ENCODE measurements at regions not wholly inside any gene's neighbourhood (a gene's known extent, or its start where the extent isn't known, plus 50 kb on each side); places are given as distances from the start of the nearest gene placed in this dataset.

DNA sequence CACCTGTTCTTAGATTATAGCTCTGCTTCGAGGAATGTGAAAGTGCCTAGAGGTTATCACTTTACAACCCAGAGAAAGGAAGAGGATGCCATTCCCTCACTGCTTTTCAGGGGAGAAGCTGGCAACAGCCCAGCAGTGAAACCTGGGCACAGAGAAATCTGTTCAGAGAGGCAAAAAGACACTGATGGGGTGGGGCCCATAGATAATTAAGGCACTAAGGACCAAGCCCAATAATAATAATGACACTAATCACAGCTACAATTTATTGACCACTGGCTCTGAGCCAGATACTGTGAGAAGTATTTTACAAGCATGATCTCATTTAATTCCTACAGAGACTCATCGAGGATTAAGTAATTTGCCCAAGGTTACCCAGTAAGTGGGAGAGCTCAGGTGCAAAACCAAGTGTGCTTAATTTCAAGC is 168.3 kb downstream of the PIK3R1 start:
- Histone ChIP-seq H3K9me2 (ENCODE audit: insufficient read depth) (peaks cover 15% of the 10 kb centered on the region), H3F3A (replicated peaks; ENCODE audit: low read depth) (no peaks in the 10 kb centered on the region), H2AFZ (no peak overlapping the region), H3K4me2 (no peak overlapping the region), H3K36me3 (ENCODE audit: insufficient read depth) (no peaks in the 10 kb centered on the region), H4K20me1 (replicated peaks; ENCODE audit: insufficient read depth) (no peaks in the 10 kb centered on the region), H3K27ac (ENCODE audit: low read depth) (no peak overlapping the region), H3K4me3 (no peak overlapping the region), H3K79me2 (replicated peaks; ENCODE audit: insufficient read depth) (no peaks in the 10 kb centered on the region), H3K27me3 (ENCODE audit: insufficient read depth) (no peaks in the 10 kb centered on the region), H3K4me1 (ENCODE audit: insufficient read depth) (no peaks in the 10 kb centered on the region)
- H3K27me3 Mint-ChIP-seq (ENCODE audit: insufficient read depth, low read depth, poor library complexity) = peaks cover 2% of the 10 kb centered on the region
- no peaks in the 10 kb centered on the region for H3K9me3 Mint-ChIP-seq
- no peaks in the 10 kb centered on the region for H3K4me1 Mint-ChIP-seq
- DNase-seq (ENCODE audit: low spot score) (no peak), ATAC-seq (no peak)
- H3K36me3 Mint-ChIP-seq (ENCODE audit: low read depth) = no peaks in the 10 kb centered on the region
- no peak overlapping the region for H3K27ac Mint-ChIP-seq
- H3K4me3 Mint-ChIP-seq = no peak overlapping the region
- TF ChIP-seq, protein P1, sequence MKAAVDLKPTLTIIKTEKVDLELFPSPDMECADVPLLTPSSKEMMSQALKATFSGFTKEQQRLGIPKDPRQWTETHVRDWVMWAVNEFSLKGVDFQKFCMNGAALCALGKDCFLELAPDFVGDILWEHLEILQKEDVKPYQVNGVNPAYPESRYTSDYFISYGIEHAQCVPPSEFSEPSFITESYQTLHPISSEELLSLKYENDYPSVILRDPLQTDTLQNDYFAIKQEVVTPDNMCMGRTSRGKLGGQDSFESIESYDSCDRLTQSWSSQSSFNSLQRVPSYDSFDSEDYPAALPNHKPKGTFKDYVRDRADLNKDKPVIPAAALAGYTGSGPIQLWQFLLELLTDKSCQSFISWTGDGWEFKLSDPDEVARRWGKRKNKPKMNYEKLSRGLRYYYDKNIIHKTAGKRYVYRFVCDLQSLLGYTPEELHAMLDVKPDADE (IDR thresholded peaks at IDR 0.05) = no peak
- TF ChIP-seq NANOG (IDR thresholded peaks at IDR 0.05; ENCODE audit: borderline replicate concordance) = no peak
- no peak for TF ChIP-seq POLR2AphosphoS5 (IDR thresholded peaks at IDR 0.05; ENCODE audit: low read depth)
- no peak for TF ChIP-seq JUNB (IDR thresholded peaks at IDR 0.05; ENCODE audit: unreplicated experiment)
- no peak for TF ChIP-seq ZNF114 (CRISPR knock-in tag; IDR thresholded peaks at IDR 0.05)
- TF ChIP-seq EZH2phosphoT487 (IDR thresholded peaks at IDR 0.05; ENCODE audit: unreplicated experiment) = no peak
- TF ChIP-seq, protein P2, sequence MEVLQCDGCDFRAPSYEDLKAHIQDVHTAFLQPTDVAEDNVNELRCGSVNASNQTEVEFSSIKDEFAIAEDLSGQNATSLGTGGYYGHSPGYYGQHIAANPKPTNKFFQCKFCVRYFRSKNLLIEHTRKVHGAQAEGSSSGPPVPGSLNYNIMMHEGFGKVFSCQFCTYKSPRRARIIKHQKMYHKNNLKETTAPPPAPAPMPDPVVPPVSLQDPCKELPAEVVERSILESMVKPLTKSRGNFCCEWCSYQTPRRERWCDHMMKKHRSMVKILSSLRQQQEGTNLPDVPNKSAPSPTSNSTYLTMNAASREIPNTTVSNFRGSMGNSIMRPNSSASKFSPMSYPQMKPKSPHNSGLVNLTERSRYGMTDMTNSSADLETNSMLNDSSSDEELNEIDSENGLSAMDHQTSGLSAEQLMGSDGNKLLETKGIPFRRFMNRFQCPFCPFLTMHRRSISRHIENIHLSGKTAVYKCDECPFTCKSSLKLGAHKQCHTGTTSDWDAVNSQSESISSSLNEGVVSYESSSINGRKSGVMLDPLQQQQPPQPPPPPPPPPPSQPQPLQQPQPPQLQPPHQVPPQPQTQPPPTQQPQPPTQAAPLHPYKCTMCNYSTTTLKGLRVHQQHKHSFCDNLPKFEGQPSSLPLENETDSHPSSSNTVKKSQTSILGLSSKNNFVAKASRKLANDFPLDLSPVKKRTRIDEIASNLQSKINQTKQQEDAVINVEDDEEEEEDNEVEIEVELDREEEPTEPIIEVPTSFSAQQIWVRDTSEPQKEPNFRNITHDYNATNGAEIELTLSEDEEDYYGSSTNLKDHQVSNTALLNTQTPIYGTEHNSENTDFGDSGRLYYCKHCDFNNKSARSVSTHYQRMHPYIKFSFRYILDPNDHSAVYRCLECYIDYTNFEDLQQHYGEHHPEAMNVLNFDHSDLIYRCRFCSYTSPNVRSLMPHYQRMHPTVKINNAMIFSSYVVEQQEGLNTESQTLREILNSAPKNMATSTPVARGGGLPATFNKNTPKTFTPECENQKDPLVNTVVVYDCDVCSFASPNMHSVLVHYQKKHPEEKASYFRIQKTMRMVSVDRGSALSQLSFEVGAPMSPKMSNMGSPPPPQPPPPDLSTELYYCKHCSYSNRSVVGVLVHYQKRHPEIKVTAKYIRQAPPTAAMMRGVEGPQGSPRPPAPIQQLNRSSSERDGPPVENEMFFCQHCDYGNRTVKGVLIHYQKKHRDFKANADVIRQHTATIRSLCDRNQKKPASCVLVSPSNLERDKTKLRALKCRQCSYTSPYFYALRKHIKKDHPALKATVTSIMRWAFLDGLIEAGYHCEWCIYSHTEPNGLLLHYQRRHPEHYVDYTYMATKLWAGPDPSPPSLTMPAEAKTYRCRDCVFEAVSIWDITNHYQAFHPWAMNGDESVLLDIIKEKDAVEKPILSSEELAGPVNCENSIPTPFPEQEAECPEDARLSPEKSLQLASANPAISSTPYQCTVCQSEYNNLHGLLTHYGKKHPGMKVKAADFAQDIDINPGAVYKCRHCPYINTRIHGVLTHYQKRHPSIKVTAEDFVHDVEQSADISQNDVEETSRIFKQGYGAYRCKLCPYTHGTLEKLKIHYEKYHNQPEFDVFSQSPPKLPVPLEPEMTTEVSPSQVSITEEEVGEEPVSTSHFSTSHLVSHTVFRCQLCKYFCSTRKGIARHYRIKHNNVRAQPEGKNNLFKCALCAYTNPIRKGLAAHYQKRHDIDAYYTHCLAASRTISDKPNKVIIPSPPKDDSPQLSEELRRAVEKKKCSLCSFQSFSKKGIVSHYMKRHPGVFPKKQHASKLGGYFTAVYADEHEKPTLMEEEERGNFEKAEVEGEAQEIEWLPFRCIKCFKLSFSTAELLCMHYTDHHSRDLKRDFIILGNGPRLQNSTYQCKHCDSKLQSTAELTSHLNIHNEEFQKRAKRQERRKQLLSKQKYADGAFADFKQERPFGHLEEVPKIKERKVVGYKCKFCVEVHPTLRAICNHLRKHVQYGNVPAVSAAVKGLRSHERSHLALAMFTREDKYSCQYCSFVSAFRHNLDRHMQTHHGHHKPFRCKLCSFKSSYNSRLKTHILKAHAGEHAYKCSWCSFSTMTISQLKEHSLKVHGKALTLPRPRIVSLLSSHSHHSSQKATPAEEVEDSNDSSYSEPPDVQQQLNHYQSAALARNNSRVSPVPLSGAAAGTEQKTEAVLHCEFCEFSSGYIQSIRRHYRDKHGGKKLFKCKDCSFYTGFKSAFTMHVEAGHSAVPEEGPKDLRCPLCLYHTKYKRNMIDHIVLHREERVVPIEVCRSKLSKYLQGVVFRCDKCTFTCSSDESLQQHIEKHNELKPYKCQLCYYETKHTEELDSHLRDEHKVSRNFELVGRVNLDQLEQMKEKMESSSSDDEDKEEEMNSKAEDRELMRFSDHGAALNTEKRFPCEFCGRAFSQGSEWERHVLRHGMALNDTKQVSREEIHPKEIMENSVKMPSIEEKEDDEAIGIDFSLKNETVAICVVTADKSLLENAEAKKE (CRISPR knock-in tag; IDR thresholded peaks at IDR 0.05) = no peak
- no peak for TF ChIP-seq EZH2 (IDR thresholded peaks at IDR 0.05; ENCODE audit: low read depth, unreplicated experiment)
- TF ChIP-seq, protein P3, sequence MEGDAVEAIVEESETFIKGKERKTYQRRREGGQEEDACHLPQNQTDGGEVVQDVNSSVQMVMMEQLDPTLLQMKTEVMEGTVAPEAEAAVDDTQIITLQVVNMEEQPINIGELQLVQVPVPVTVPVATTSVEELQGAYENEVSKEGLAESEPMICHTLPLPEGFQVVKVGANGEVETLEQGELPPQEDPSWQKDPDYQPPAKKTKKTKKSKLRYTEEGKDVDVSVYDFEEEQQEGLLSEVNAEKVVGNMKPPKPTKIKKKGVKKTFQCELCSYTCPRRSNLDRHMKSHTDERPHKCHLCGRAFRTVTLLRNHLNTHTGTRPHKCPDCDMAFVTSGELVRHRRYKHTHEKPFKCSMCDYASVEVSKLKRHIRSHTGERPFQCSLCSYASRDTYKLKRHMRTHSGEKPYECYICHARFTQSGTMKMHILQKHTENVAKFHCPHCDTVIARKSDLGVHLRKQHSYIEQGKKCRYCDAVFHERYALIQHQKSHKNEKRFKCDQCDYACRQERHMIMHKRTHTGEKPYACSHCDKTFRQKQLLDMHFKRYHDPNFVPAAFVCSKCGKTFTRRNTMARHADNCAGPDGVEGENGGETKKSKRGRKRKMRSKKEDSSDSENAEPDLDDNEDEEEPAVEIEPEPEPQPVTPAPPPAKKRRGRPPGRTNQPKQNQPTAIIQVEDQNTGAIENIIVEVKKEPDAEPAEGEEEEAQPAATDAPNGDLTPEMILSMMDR (conservative IDR thresholded peaks at IDR 0.05; ENCODE audit: low read depth in 2 of 2) = no peak
- TF ChIP-seq CREB1 (CRISPR knock-in tag; IDR thresholded peaks at IDR 0.05; ENCODE audit: low read depth) = no peak

Measured in GM23338 (cell line).